ENCODE measurements at regions not wholly inside any gene's neighbourhood (a gene's known extent, or its start where the extent isn't known, plus 50 kb on each side); places are given as distances from the start of the nearest gene placed in this dataset.
A peak's percentile ranks its signal among the peaks of the same experiment; 100 is the strongest.

GRCh38 chr10:78124167-78124566, 90.5 kb downstream of the RPS24 start:
- H3K9me3 ChIP-seq (ENCODE audit: low read depth): no peaks in the 10 kb centered on the region
- TF ChIP-seq CTCF (IDR thresholded peaks at IDR 0.05; ENCODE audit: low read depth, low read length): no peak
- no peak for DNase-seq (ENCODE audit: low read depth in 1 of 2, low spot score in 1 of 2)
- no peaks in the 10 kb centered on the region for H3K4me1 ChIP-seq (ENCODE audit: low read depth)
- no peaks in the 10 kb centered on the region for H3K27me3 ChIP-seq
- no peak overlapping the region for H3K27ac ChIP-seq
- no peaks in the 10 kb centered on the region for H3K36me3 ChIP-seq
- H3K4me3 ChIP-seq: no peak overlapping the region

- no peak for DNase-seq (ENCODE audit: low read depth in 1 of 2, low spot score in 1 of 2)
- no peaks in the 10 kb centered on the region for H3K4me1 ChIP-seq (ENCODE audit: low read depth)
- H3K9me3 ChIP-seq (ENCODE audit: low read depth): no peaks in the 10 kb centered on the region
- H3K27ac ChIP-seq: no peak overlapping the region
- TF ChIP-seq CTCF (IDR thresholded peaks at IDR 0.05; ENCODE audit: low read depth, low read length): no peak
- H3K4me3 ChIP-seq: no peak overlapping the region
- no peaks in the 10 kb centered on the region for H3K27me3 ChIP-seq
- no peaks in the 10 kb centered on the region for H3K36me3 ChIP-seq
These were observed 95.5 kb downstream of the RPS24 start for GRCh38 chr10:78129211-78129610.

- Histone ChIP-seq H3K4me1 (ENCODE audit: low read depth) (peaks cover under 1% of the 10 kb centered on the region), H3K27me3 (no peaks in the 10 kb centered on the region), H3K4me3 (no peak overlapping the region), H3K27ac (no peak overlapping the region), H3K36me3 (no peaks in the 10 kb centered on the region), H3K9me3 (ENCODE audit: low read depth) (no peaks in the 10 kb centered on the region)
- TF ChIP-seq CTCF (IDR thresholded peaks at IDR 0.05; ENCODE audit: low read depth, low read length): no peak
- DNase-seq (ENCODE audit: low read depth in 1 of 2, low spot score in 1 of 2): no peak
These were observed 97.5 kb downstream of the RPS24 start for GRCh38 chr10:78130966-78131710.

GRCh38 chr10:78134773-78135306, 101.2 kb downstream of the RPS24 start:
- no peak overlapping the region for H3K27ac ChIP-seq
- no peak for DNase-seq (ENCODE audit: low read depth in 1 of 2, low spot score in 1 of 2)
- no peak for TF ChIP-seq CTCF (IDR thresholded peaks at IDR 0.05; ENCODE audit: low read depth, low read length)
- H3K4me1 ChIP-seq (ENCODE audit: low read depth): peaks cover 17% of the 10 kb centered on the region
- no peak overlapping the region for H3K4me3 ChIP-seq
- no peaks in the 10 kb centered on the region for H3K27me3 ChIP-seq
- H3K9me3 ChIP-seq (ENCODE audit: low read depth): no peaks in the 10 kb centered on the region
- H3K36me3 ChIP-seq: no peaks in the 10 kb centered on the region

GRCh38 chr10:78137147-78137546, 103.5 kb downstream of the RPS24 start:
- no peaks in the 10 kb centered on the region for H3K27me3 ChIP-seq
- peak in 1 of 2 donors; percentile 42 for DNase-seq (ENCODE audit: low read depth in 1 of 2, low spot score in 1 of 2)

More at GRCh38 chr10:78137147-78137546, 103.5 kb downstream of the RPS24 start:
- TF ChIP-seq CTCF (IDR thresholded peaks at IDR 0.05; ENCODE audit: low read depth, low read length): no peak
- H3K4me3 ChIP-seq: no peak overlapping the region
- H3K4me1 ChIP-seq (ENCODE audit: low read depth): peaks cover 17% of the 10 kb centered on the region
- H3K27ac ChIP-seq: peak overlapping the region; percentile 48
- no peaks in the 10 kb centered on the region for H3K9me3 ChIP-seq (ENCODE audit: low read depth)
- H3K36me3 ChIP-seq: no peaks in the 10 kb centered on the region

Data from cardiac muscle cell (in vitro differentiated cells and primary cell).